ENCODE measurements at regions not wholly inside any gene's neighbourhood (a gene's known extent, or its start where the extent isn't known, plus 50 kb on each side); places are given as distances from the start of the nearest gene placed in this dataset.

- Histone ChIP-seq H3K27ac (ENCODE audit: extremely low read depth, low read depth, low read length) (no peak overlapping the region), H3K36me3 (ENCODE audit: control insufficient read depth in 2 of 2, insufficient read depth in 1 of 2, low read length in 2 of 2) (no peaks in the 10 kb centered on the region), H3K4me3 (ENCODE audit: low read depth, low read length) (no peak overlapping the region), H3K9me3 (ENCODE audit: control insufficient read depth, insufficient read depth, low read depth, low read length) (no peaks in the 10 kb centered on the region), H3K4me1 (ENCODE audit: control insufficient read depth, insufficient read depth, low read length) (no peaks in the 10 kb centered on the region)
- TF ChIP-seq ZNF184 (tag by site-specific recombination; IDR thresholded peaks at IDR 0.05) = no peak
- no peak for TF ChIP-seq SETDB1 (IDR thresholded peaks at IDR 0.05; ENCODE audit: insufficient read length, low read length)
- TF ChIP-seq BCL11A (tag by site-specific recombination; IDR thresholded peaks at IDR 0.05; ENCODE audit: low read depth) = no peak
- TF ChIP-seq ZNF555 (tag by site-specific recombination; conservative IDR thresholded peaks at IDR 0.05) = no peak
- TF ChIP-seq ZNF530 (tag by site-specific recombination; IDR thresholded peaks at IDR 0.05; ENCODE audit: low read depth) = no peak
- POLR2A ChIA-PET = no interaction called here
- CTCF ChIA-PET = interaction anchor here (0.6 kb wide), 1 partner anchor 657 kb away, joined by 4 read pairs; no protein-coding TSS in a partner anchor
Measured at GRCh38 chr13:40026741-40027140, 371.3 kb downstream of the COG6 start.

- Histone ChIP-seq H3K9me3 (ENCODE audit: control insufficient read depth, insufficient read depth, low read depth, low read length) (no peaks in the 10 kb centered on the region), H3K27ac (ENCODE audit: extremely low read depth, low read depth, low read length) (no peak overlapping the region), H3K4me3 (ENCODE audit: low read depth, low read length) (no peak overlapping the region), H3K4me1 (ENCODE audit: control insufficient read depth, insufficient read depth, low read length) (no peaks in the 10 kb centered on the region), H3K36me3 (ENCODE audit: control insufficient read depth in 2 of 2, insufficient read depth in 1 of 2, low read length in 2 of 2) (no peaks in the 10 kb centered on the region)
- POLR2A ChIA-PET = no interaction called here
- CTCF ChIA-PET = no interaction called here
- TF ChIP-seq ZNF416 (tag by site-specific recombination; IDR thresholded peaks at IDR 0.05) (no peak), HOXC10 (CRISPR knock-in tag; IDR thresholded peaks at IDR 0.05) (no peak), ZNF488 (tag by site-specific recombination; IDR thresholded peaks at IDR 0.05) (no peak), ZNF391 (tag by site-specific recombination; IDR thresholded peaks at IDR 0.05; ENCODE audit: borderline replicate concordance, low read depth) (no peak), ZXDB (tag by site-specific recombination; IDR thresholded peaks at IDR 0.05) (no peak), REPIN1 (tag by site-specific recombination; IDR thresholded peaks at IDR 0.05; ENCODE audit: low read depth) (no peak), ZNF148 (tag by site-specific recombination; IDR thresholded peaks at IDR 0.05; ENCODE audit: borderline replicate concordance) (no peak), ZBTB1 (tag by site-specific recombination; IDR thresholded peaks at IDR 0.05) (no peak), ZNF366 (tag by site-specific recombination; conservative IDR thresholded peaks at IDR 0.05) (no peak), BCL11B (tag by site-specific recombination; IDR thresholded peaks at IDR 0.05; ENCODE audit: low read depth) (no peak), ZBTB8A (tag by site-specific recombination; IDR thresholded peaks at IDR 0.05) (no peak), ZNF521 (tag by site-specific recombination; IDR thresholded peaks at IDR 0.05) (no peak), PRDM1 (tag by site-specific recombination; IDR thresholded peaks at IDR 0.05) (no peak), ZBTB17 (tag by site-specific recombination; IDR thresholded peaks at IDR 0.05) (no peak)
Measured at GRCh38 chr13:40028446-40028845, 373.0 kb downstream of the COG6 start.

GRCh38 chr13:40031031-40031430 is 375.6 kb downstream of the COG6 start:
- ChIA-PET POLR2A (no interaction called here), CTCF (no interaction called here)
- no peaks in the 10 kb centered on the region for H3K36me3 ChIP-seq (ENCODE audit: control insufficient read depth in 2 of 2, insufficient read depth in 1 of 2, low read length in 2 of 2)
- no peaks in the 10 kb centered on the region for H3K9me3 ChIP-seq (ENCODE audit: control insufficient read depth, insufficient read depth, low read depth, low read length)
- no peak overlapping the region for H3K4me3 ChIP-seq (ENCODE audit: low read depth, low read length)
- no peak for TF ChIP-seq ZFHX2 (tag by site-specific recombination; conservative IDR thresholded peaks at IDR 0.05)
- H3K27ac ChIP-seq (ENCODE audit: extremely low read depth, low read depth, low read length) = no peak overlapping the region
- no peaks in the 10 kb centered on the region for H3K4me1 ChIP-seq (ENCODE audit: control insufficient read depth, insufficient read depth, low read length)
